MM.1S (cell line): ENCODE measurements at regions not wholly inside any gene's neighbourhood (a gene's known extent, or its start where the extent isn't known, plus 50 kb on each side); places are given as distances from the start of the nearest gene placed in this dataset.

Experiments used
- CTCF ChIP-seq: fragments of 300-600 bp; sonication (generic); IDR thresholded peaks from 2 replicates; pipeline ENCODE4 v1.5.1; 2016; ENCODE audit warnings: antibody characterized with exemption, low read length, mixed read lengths
- EZH2 ChIP-seq: fragments of 300-600 bp; sonication (generic); optimal IDR thresholded peaks from 2 replicates; pipeline ENCODE3; 2017; ENCODE audit warnings: low read depth, mild to moderate bottlenecking, antibody characterized with exemption, low read length, mixed read lengths

GRCh38 chr12:77122661-77123060, 57.3 kb upstream of the E2F7 start:
- no peak for TF ChIP-seq CTCF
- no peak for TF ChIP-seq EZH2
